H9 (cell line): ENCODE measurements at regions not wholly inside any gene's neighbourhood (a gene's known extent, or its start where the extent isn't known, plus 50 kb on each side); places are given as distances from the start of the nearest gene placed in this dataset.

Experiments
- DNase-seq: peaks from one replicate; pipeline ENCODE4 v3.0.0-alpha.2; 2017
- H2AFZ ChIP-seq: one replicate; pipeline ENCODE4 v1.6.1; 2013; ENCODE audit warnings: mild to moderate bottlenecking, low read length, control low read depth, moderate library complexity
- H2AK5ac ChIP-seq: 2 replicates; pipeline ENCODE4 v1.6.1; 2013; ENCODE audit warnings: low read length, control low read depth, mixed read lengths; ENCODE audit not compliant: insufficient read length
- H2BK120ac ChIP-seq: one replicate; pipeline ENCODE4 v1.6.1; 2013; ENCODE audit warnings: low read depth, mild to moderate bottlenecking, low read length, control low read depth, inconsistent platforms; ENCODE audit not compliant: poor library complexity, severe bottlenecking
- H2BK12ac ChIP-seq: 2 replicates; pipeline ENCODE4 v1.6.1; 2013; ENCODE audit warnings: low read length, control low read depth, mixed read lengths, low read depth; ENCODE audit not compliant: insufficient read length
- H2BK15ac ChIP-seq: 2 replicates; pipeline ENCODE4 v1.6.1; 2013; ENCODE audit warnings: low read depth, low read length, control low read depth
- H2BK20ac ChIP-seq: one replicate; pipeline ENCODE4 v1.6.1; 2013; ENCODE audit warnings: low read depth, mild to moderate bottlenecking, low read length, control low read depth, inconsistent platforms; ENCODE audit not compliant: poor library complexity, severe bottlenecking
- H2BK5ac ChIP-seq: 2 replicates; pipeline ENCODE4 v1.6.1; 2013; ENCODE audit warnings: low read length, control low read depth, mixed read lengths; ENCODE audit not compliant: insufficient read length
- H3K14ac ChIP-seq: 2 replicates; pipeline ENCODE4 v1.6.1; 2013; ENCODE audit warnings: low read length, control low read depth; ENCODE audit not compliant: insufficient read depth
- H3K18ac ChIP-seq: 2 replicates; pipeline ENCODE4 v1.6.1; 2013; ENCODE audit warnings: low read depth, mild to moderate bottlenecking, mixed read lengths, low read length, control low read depth; ENCODE audit not compliant: insufficient read length
- H3K23ac ChIP-seq: 2 replicates; pipeline ENCODE4 v1.6.1; 2013; ENCODE audit warnings: low read length, control low read depth, mixed read lengths, low read depth; ENCODE audit not compliant: insufficient read length
- H3K23me2 ChIP-seq: 2 replicates; pipeline ENCODE4 v1.6.1; 2013; ENCODE audit warnings: low read depth, mild to moderate bottlenecking, mixed read lengths, low read length, control low read depth; ENCODE audit not compliant: insufficient read length, poor library complexity, severe bottlenecking
- H3K27ac ChIP-seq: 2 replicates; pipeline ENCODE4 v1.5.1; 2013; ENCODE audit warnings: low read length, control low read depth, mixed read lengths, low read depth; ENCODE audit not compliant: insufficient read length
- H3K27me3 ChIP-seq: 2 replicates; pipeline ENCODE4 v1.6.1; 2013; ENCODE audit warnings: low read length, control low read depth, inconsistent platforms; ENCODE audit not compliant: insufficient read depth
- H3K4ac ChIP-seq: 2 replicates; pipeline ENCODE4 v1.6.1; 2013; ENCODE audit warnings: low read depth, mild to moderate bottlenecking, control low read depth, inconsistent platforms, low read length, moderate library complexity
- H3K4me1 ChIP-seq: 2 replicates; pipeline ENCODE4 v1.6.1; 2013; ENCODE audit warnings: low read length, control low read depth, inconsistent platforms; ENCODE audit not compliant: insufficient read depth
- H3K4me2 ChIP-seq: 2 replicates; pipeline ENCODE4 v1.6.1; 2013; ENCODE audit warnings: low read length, control low read depth, mixed read lengths; ENCODE audit not compliant: insufficient read length, insufficient read depth
- H3K56ac ChIP-seq: 2 replicates; pipeline ENCODE4 v1.6.1; 2013; ENCODE audit warnings: low read depth, mild to moderate bottlenecking, mixed read lengths, low read length, control low read depth; ENCODE audit not compliant: insufficient read length
- H3K79me1 ChIP-seq: 2 replicates; pipeline ENCODE4 v1.6.1; 2013; ENCODE audit warnings: low read depth, mild to moderate bottlenecking, moderate library complexity, low read length, control low read depth, inconsistent platforms; ENCODE audit not compliant: insufficient read depth, poor library complexity, severe bottlenecking
- H3K79me2 ChIP-seq: 2 replicates; pipeline ENCODE4 v1.6.1; 2013; ENCODE audit warnings: low read length, control low read depth, inconsistent platforms; ENCODE audit not compliant: insufficient read depth
- H3K9ac ChIP-seq: 2 replicates; pipeline ENCODE4 v1.6.1; 2013; ENCODE audit warnings: low read length, control low read depth, mixed read lengths; ENCODE audit not compliant: insufficient read length; ENCODE audit errors: extremely low read depth
- H3K9me3 ChIP-seq: one replicate; pipeline ENCODE4 v1.6.1; 2013; ENCODE audit warnings: low read depth, low read length, inconsistent platforms; ENCODE audit not compliant: control insufficient read depth
- H3T11ph ChIP-seq: one replicate; pipeline ENCODE4 v1.6.1; 2013; ENCODE audit warnings: mild to moderate bottlenecking, low read length, control low read depth, inconsistent platforms
- H4K20me1 ChIP-seq: one replicate; pipeline ENCODE4 v1.6.1; 2013; ENCODE audit not compliant: control insufficient read depth, insufficient read length, insufficient read depth
- H4K5ac ChIP-seq: 2 replicates; pipeline ENCODE4 v1.6.1; 2013; ENCODE audit warnings: low read depth, mild to moderate bottlenecking, mixed read lengths, low read length, control low read depth; ENCODE audit not compliant: insufficient read length
- H4K8ac ChIP-seq: replicated peaks from 2 replicates; pipeline ENCODE4 v1.6.1; 2013; ENCODE audit warnings: low read length, control low read depth, mixed read lengths, low read depth; ENCODE audit not compliant: insufficient read length
- H4K91ac ChIP-seq: 2 replicates; pipeline ENCODE4 v1.6.1; 2013; ENCODE audit warnings: low read depth, mild to moderate bottlenecking, moderate library complexity, mixed read lengths, low read length, control low read depth; ENCODE audit not compliant: insufficient read length
- H3K27ac Mint-ChIP-seq, 3 experiments: 2 replicates in 2 of 3; 3 replicates in 1 of 3; pipeline ENCODE4 v1.8.0; 2020 to 2021; ENCODE audit warnings: mixed read lengths in 3 of 3, mild to moderate bottlenecking in 1 of 3, moderate library complexity in 1 of 3
- H3K27me3 Mint-ChIP-seq: 2 replicates; pipeline ENCODE4 v1.8.0; 2021; ENCODE audit warnings: low read depth, mild to moderate bottlenecking, moderate library complexity, mixed read lengths
- H3K36me3 Mint-ChIP-seq, 3 experiments: 2 replicates in 2 of 3; 3 replicates in 1 of 3; pipeline ENCODE4 v1.8.0; 2020 to 2021; ENCODE audit warnings: low read depth in 3 of 3, mixed read lengths in 3 of 3; ENCODE audit not compliant: insufficient read depth in 1 of 3
- H3K4me1 Mint-ChIP-seq, 2 experiments: 2 replicates each; pipeline ENCODE4 v1.8.0; 2020; ENCODE audit warnings: mixed read lengths in 2 of 2
- H3K4me3 Mint-ChIP-seq, 2 experiments: 2 replicates in 1 of 2; 3 replicates in 1 of 2; pipeline ENCODE4 v1.8.0; 2020 to 2021; ENCODE audit warnings: mild to moderate bottlenecking in 2 of 2, mixed read lengths in 2 of 2, moderate library complexity in 1 of 2
- H3K9me3 Mint-ChIP-seq, 2 experiments: 2 replicates in 1 of 2; 3 replicates in 1 of 2; pipeline ENCODE4 v1.8.0; 2020; ENCODE audit warnings: mild to moderate bottlenecking in 2 of 2, mixed read lengths in 2 of 2, moderate library complexity in 1 of 2
- CTCF ChIP-seq: fragments of 200-600 bp; sonication (generic); conservative IDR thresholded peaks from 3 replicates; pipeline ENCODE4 v1.8.0; 2021; ENCODE audit warnings: antibody characterized with exemption, mild to moderate bottlenecking
- WGBS: extraction: QIAGEN DNeasy Blood & Tissue Kit; methylation state at CpG from one replicate; pipeline ENCODE4 v1.1.7; 2013; ENCODE audit warnings: missing lambda C conversion rate, low lambda C conversion rate, mixed read lengths; ENCODE audit not compliant: insufficient read length; ENCODE audit errors: extremely low coverage; 5-methylcytosine and 5-hydroxymethylcytosine counted together

GRCh38 chr7:3246127-3246526 lies 54.9 kb upstream of the SDK1 start:
- Histone ChIP-seq H2BK12ac (no peak overlapping the region), H3K9ac (no peak overlapping the region), H2BK15ac (no peak overlapping the region), H3K4me1 (no peaks in the 10 kb centered on the region; the same call in 1 of the 2 replicates), H3K56ac (no peak overlapping the region), H3T11ph (no peak overlapping the region), H3K18ac (no peak overlapping the region), H3K4ac (no peak overlapping the region), H4K5ac (no peak overlapping the region), H4K91ac (no peak overlapping the region), H3K23ac (no peak overlapping the region), H2BK120ac (no peak overlapping the region), H3K27ac (no peak overlapping the region), H3K79me2 (no peaks in the 10 kb centered on the region), H3K79me1 (no peaks in the 10 kb centered on the region), H2BK5ac (no peak overlapping the region), H3K4me2 (no peak overlapping the region), H2BK20ac (no peak overlapping the region), H3K9me3 (no peaks in the 10 kb centered on the region), H3K27me3 (no peaks in the 10 kb centered on the region), H3K23me2 (no peaks in the 10 kb centered on the region), H2AFZ (no peak overlapping the region), H2AK5ac (no peak overlapping the region), H4K20me1 (no peaks in the 10 kb centered on the region), H4K8ac (no peak overlapping the region), H3K14ac (no peak overlapping the region)
- H3K9me3 Mint-ChIP-seq = peaks cover 9% of the 10 kb centered on the region in 2 experiments; a peak in 3 of 5 replicates
- WGBS = no CpG with 5 or more reads among the region's 3 CpGs
- no peak for TF ChIP-seq CTCF
- no peak for DNase-seq
- H3K4me1 Mint-ChIP-seq = peaks cover 13 to 21% of the 10 kb centered on the region in 2 experiments
- H3K27me3 Mint-ChIP-seq = peaks cover 2% of the 10 kb centered on the region; the same call in 1 of the 2 replicates
- H3K36me3 Mint-ChIP-seq = peaks cover 0 to 12% (median 0%) of the 10 kb centered on the region in 3 experiments; a peak in 3 of 7 replicates
- no peak overlapping the region for H3K4me3 Mint-ChIP-seq
- H3K27ac Mint-ChIP-seq = no peak overlapping the region
